ENCODE measurements at regions not wholly inside any gene's neighbourhood (a gene's known extent, or its start where the extent isn't known, plus 50 kb on each side); places are given as distances from the start of the nearest gene placed in this dataset.

DNA sequence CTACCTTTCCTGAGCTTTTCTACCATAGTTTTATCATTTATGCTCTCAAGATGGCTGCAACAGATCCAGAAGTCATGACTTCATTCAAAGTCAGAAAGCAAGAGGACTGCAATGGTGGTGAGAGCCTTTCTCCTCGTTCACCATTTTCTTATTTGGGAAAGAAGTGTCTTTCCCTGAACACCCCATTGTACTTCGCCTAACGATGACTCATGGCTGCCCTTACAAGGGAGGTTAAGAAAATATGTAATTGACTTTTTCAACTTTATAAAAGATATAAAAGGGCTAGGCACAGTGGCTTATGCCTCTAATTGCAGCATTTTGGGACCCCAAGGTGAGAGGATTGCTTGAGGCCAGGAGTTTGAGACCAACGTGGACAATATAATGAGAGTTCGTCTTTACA is 541.7 kb downstream of the METTL15 start:
- TF ChIP-seq, protein P1, sequence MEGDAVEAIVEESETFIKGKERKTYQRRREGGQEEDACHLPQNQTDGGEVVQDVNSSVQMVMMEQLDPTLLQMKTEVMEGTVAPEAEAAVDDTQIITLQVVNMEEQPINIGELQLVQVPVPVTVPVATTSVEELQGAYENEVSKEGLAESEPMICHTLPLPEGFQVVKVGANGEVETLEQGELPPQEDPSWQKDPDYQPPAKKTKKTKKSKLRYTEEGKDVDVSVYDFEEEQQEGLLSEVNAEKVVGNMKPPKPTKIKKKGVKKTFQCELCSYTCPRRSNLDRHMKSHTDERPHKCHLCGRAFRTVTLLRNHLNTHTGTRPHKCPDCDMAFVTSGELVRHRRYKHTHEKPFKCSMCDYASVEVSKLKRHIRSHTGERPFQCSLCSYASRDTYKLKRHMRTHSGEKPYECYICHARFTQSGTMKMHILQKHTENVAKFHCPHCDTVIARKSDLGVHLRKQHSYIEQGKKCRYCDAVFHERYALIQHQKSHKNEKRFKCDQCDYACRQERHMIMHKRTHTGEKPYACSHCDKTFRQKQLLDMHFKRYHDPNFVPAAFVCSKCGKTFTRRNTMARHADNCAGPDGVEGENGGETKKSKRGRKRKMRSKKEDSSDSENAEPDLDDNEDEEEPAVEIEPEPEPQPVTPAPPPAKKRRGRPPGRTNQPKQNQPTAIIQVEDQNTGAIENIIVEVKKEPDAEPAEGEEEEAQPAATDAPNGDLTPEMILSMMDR (IDR thresholded peaks at IDR 0.05; ENCODE audit: insufficient read depth, low read depth, low read length), result no peak
- no peak for TF ChIP-seq EZH2 (IDR thresholded peaks at IDR 0.05; ENCODE audit: insufficient read depth, low read length)
